Stomach (tissue), 4 donors: ENCODE measurements at regions not wholly inside any gene's neighbourhood (a gene's known extent, or its start where the extent isn't known, plus 50 kb on each side); places are given as distances from the start of the nearest gene placed in this dataset.

Source experiments
- EP300 ChIP-seq: sonication (generic); formaldehyde crosslinking; IDR thresholded peaks from one replicate; pipeline ENCODE4 v1.6.1; 2017; ENCODE audit warnings: antibody characterized with exemption
- POLR2AphosphoS5 ChIP-seq, 3 donors: sonication (generic); formaldehyde crosslinking; IDR thresholded peaks; one replicate each; pipeline ENCODE4 v1.6.1; 2016; ENCODE audit warnings: antibody characterized with exemption in 3 of 3
- TF ChIP-seq, protein P1 (sequence below), 7 experiments: fragments of 450-650 bp in 4 of 7; fragments of 200-600 bp in 3 of 7; sonication (generic) in 3 of 7; IDR thresholded peaks; one replicate each; pipeline ENCODE4 v1.5.1; 2016 to 2019; ENCODE audit warnings: antibody characterized with exemption in 7 of 7, control low read depth in 2 of 7, mild to moderate bottlenecking in 1 of 7

DNA sequence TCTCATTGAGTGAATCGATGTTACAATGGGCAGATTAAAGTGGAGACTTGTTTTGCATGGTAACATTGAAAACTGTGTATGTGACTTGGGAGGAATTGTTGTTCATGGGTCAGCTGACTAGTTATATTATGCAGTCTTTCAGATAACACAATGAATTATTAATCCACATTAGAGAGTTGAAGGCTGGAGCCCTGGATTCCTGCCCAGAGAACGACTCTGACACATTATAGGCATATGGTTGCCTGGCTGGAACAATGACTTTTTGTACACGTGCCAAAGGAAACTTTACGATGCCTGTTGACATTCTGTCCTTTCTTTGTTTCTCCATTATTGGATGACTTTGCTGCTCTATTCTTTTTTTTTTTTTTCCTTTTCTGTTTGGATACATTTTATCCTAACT lies 52.3 kb upstream of the TMEM229A start:
- TF ChIP-seq EP300 (no peak), POLR2AphosphoS5 (IDR thresholded peaks at IDR 0.05) (peak in 2 of 3 donors; percentile 53 to 81)
- TF ChIP-seq, protein P1, sequence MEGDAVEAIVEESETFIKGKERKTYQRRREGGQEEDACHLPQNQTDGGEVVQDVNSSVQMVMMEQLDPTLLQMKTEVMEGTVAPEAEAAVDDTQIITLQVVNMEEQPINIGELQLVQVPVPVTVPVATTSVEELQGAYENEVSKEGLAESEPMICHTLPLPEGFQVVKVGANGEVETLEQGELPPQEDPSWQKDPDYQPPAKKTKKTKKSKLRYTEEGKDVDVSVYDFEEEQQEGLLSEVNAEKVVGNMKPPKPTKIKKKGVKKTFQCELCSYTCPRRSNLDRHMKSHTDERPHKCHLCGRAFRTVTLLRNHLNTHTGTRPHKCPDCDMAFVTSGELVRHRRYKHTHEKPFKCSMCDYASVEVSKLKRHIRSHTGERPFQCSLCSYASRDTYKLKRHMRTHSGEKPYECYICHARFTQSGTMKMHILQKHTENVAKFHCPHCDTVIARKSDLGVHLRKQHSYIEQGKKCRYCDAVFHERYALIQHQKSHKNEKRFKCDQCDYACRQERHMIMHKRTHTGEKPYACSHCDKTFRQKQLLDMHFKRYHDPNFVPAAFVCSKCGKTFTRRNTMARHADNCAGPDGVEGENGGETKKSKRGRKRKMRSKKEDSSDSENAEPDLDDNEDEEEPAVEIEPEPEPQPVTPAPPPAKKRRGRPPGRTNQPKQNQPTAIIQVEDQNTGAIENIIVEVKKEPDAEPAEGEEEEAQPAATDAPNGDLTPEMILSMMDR (IDR thresholded peaks at IDR 0.05) = no peak
